ENCODE measurements at regions not wholly inside any gene's neighbourhood (a gene's known extent, or its start where the extent isn't known, plus 50 kb on each side); places are given as distances from the start of the nearest gene placed in this dataset.
"Not testable (repeated sequence)": the region's sequence is repeated elsewhere in the genome, so short reads cannot be mapped to it uniquely, and the experiment has no call there.

GRCh38 chr13:22813531-22814377, 367.0 kb upstream of the SGCG start:
- not testable (repeated sequence) for TF ChIP-seq CTCF (conservative IDR thresholded peaks at IDR 0.05 in 1 of 2, IDR thresholded peaks at IDR 0.05 in 1 of 2; ENCODE audit: low read depth in 1 of 2, low read length in 2 of 2); EZH2 (IDR thresholded peaks at IDR 0.05; ENCODE audit: low read length, missing control alignments)
